Uterus (tissue), 2 donors: ENCODE measurements at regions not wholly inside any gene's neighbourhood (a gene's known extent, or its start where the extent isn't known, plus 50 kb on each side); places are given as distances from the start of the nearest gene placed in this dataset.

Experiments
- CTCF ChIP-seq, 4 experiments: fragments of 200-600 bp in 2 of 4; fragments of 450-650 bp in 2 of 4; sonication (generic) in 2 of 4; IDR thresholded peaks; one replicate each; pipeline ENCODE4 v1.5.1; 2016 to 2019; ENCODE audit warnings: antibody characterized with exemption in 4 of 4, mild to moderate bottlenecking in 2 of 4, moderate library complexity in 1 of 4
- POLR2A ChIP-seq, 2 donors: fragments of 450-650 bp; IDR thresholded peaks; one replicate each; pipeline ENCODE4 v1.6.1; 2016; ENCODE audit warnings: antibody characterized with exemption in 2 of 2, mild to moderate bottlenecking in 1 of 2, moderate library complexity in 1 of 2

- TF ChIP-seq CTCF (IDR thresholded peaks at IDR 0.05) (no peak), POLR2A (IDR thresholded peaks at IDR 0.05) (no peak)
These were observed 644.2 kb upstream of the SETBP1 start for GRCh38 chr18:44036501-44036900.
